ENCODE measurements at regions not wholly inside any gene's neighbourhood (a gene's known extent, or its start where the extent isn't known, plus 50 kb on each side); places are given as distances from the start of the nearest gene placed in this dataset.

GRCh38 chr1:56265216-56265615 is 314.1 kb downstream of the PLPP3 start:
- Histone ChIP-seq H2BK5ac (ENCODE audit: insufficient read length, low read length) (no peak overlapping the region), H3K18ac (ENCODE audit: insufficient read length, low read depth, low read length) (no peak overlapping the region), H3K14ac (ENCODE audit: insufficient read depth, low read length) (no peak overlapping the region), H4K20me1 (ENCODE audit: control insufficient read depth, insufficient read depth, insufficient read length) (no peaks in the 10 kb centered on the region), H3T11ph (ENCODE audit: low read length) (no peak overlapping the region), H2BK120ac (ENCODE audit: low read depth, low read length, poor library complexity, severe bottlenecking) (no peak overlapping the region), H3K23me2 (ENCODE audit: insufficient read length, low read depth, low read length, poor library complexity, severe bottlenecking) (no peaks in the 10 kb centered on the region), H3K4me1 (ENCODE audit: insufficient read depth, low read length) (no peaks in the 10 kb centered on the region), H2AFZ (ENCODE audit: low read length) (no peak overlapping the region), H3K79me1 (ENCODE audit: insufficient read depth, low read depth, low read length, poor library complexity, severe bottlenecking) (no peaks in the 10 kb centered on the region), H3K27me3 (ENCODE audit: insufficient read depth, low read length) (no peaks in the 10 kb centered on the region), H3K4ac (ENCODE audit: low read depth, low read length) (no peak overlapping the region), H2BK20ac (ENCODE audit: low read depth, low read length, poor library complexity, severe bottlenecking) (no peak overlapping the region), H3K4me2 (ENCODE audit: insufficient read depth, insufficient read length, low read length) (no peak overlapping the region), H4K5ac (ENCODE audit: insufficient read length, low read depth, low read length) (no peak overlapping the region), H3K56ac (ENCODE audit: insufficient read length, low read depth, low read length) (no peak overlapping the region), H4K91ac (ENCODE audit: insufficient read length, low read depth, low read length) (no peak overlapping the region), H2AK5ac (ENCODE audit: insufficient read length, low read length) (no peak overlapping the region), H4K8ac (replicated peaks; ENCODE audit: insufficient read length, low read depth, low read length) (no peak overlapping the region), H3K9ac (ENCODE audit: extremely low read depth, insufficient read length, low read length) (no peak overlapping the region), H3K23ac (ENCODE audit: insufficient read length, low read depth, low read length) (no peak overlapping the region), H2BK12ac (ENCODE audit: insufficient read length, low read depth, low read length) (no peak overlapping the region), H2BK15ac (ENCODE audit: low read depth, low read length) (no peak overlapping the region), H3K27ac (ENCODE audit: insufficient read length, low read depth, low read length) (no peak overlapping the region), H3K9me3 (ENCODE audit: control insufficient read depth, low read depth, low read length) (no peaks in the 10 kb centered on the region), H3K79me2 (ENCODE audit: insufficient read depth, low read length) (no peaks in the 10 kb centered on the region)
- Mint-ChIP-seq H3K4me1 (no peaks in the 10 kb centered on the region), H3K27ac (no peak overlapping the region), H3K9me3 (peaks cover under 1 to 5% of the 10 kb centered on the region in 2 experiments; a peak in 3 of 5 replicates), H3K27me3 (ENCODE audit: low read depth) (no peaks in the 10 kb centered on the region), H3K36me3 (ENCODE audit: insufficient read depth in 1 of 3, low read depth in 3 of 3) (peaks cover 0 to 1% (median under 1%) of the 10 kb centered on the region in 3 experiments; a peak in 1 of 7 replicates), H3K4me3 (no peak overlapping the region)
- no peak for DNase-seq
- TF ChIP-seq CTCF (conservative IDR thresholded peaks at IDR 0.05): no peak

All from H9 (cell line).